A549 (cell line): ENCODE measurements at regions not wholly inside any gene's neighbourhood (a gene's known extent, or its start where the extent isn't known, plus 50 kb on each side); places are given as distances from the start of the nearest gene placed in this dataset.

Source experiments
- ATAC-seq, 2 experiments: fragments of 200-7000 bp in 1 of 2; fragments of >200 bp in 1 of 2; cut with Nextera tagmentation in 1 of 2; cut with Tn5 transposase in 1 of 2; 3 replicates each; pipeline versions ENCODE4 v1.8.0 to v1.9.1; 2018 to 2020; ENCODE audit warnings: mild to moderate bottlenecking in 1 of 2, moderate library complexity in 1 of 2
- CTCF ChIA-PET: fragments of 300-600 bp; sonication (Branson Sonifier 250); formaldehyde crosslinking; extraction: SDS; loops from one replicate; lab custom pipeline; 2021; ENCODE audit warnings: antibody characterized with exemption, inconsistent platforms; lab: Yijun Ruan, JAX
- POLR2A ChIA-PET: fragments of 350-600 bp; formaldehyde crosslinking; extraction: SDS; loops from one replicate; lab custom pipeline; 2021; ENCODE audit warnings: antibody characterized with exemption, inconsistent platforms; lab: Yijun Ruan, JAX
- DNase-seq, 2 experiments: peaks; one replicate each; pipeline versions ENCODE4 v3.0.0 to v3.0.0-alpha.2; 2011 to 2016; ENCODE audit warnings: low read depth in 1 of 2, low spot score in 1 of 2
- FAIRE-seq: peaks from 2 replicates; lab custom pipeline; 2011; peaks lifted over from hg19 to GRCh38; lab: Jason Lieb, UNC
- H3K27ac ChIP-seq, 2 experiments: fragments of >200 bp; sonication (Bioruptor Twin); formaldehyde crosslinking; 3 replicates each; pipeline ENCODE4 v1.5.1; 2016 to 2017
- H3K4me1 ChIP-seq: fragments of >200 bp; sonication (Bioruptor Twin); formaldehyde crosslinking; 3 replicates; pipeline ENCODE4 v1.6.1; 2016
- H3K4me2 ChIP-seq: fragments of >200 bp; sonication (Bioruptor Twin); formaldehyde crosslinking; 3 replicates; pipeline ENCODE4 v1.6.1; 2016
- H3K4me3 ChIP-seq: fragments of >200 bp; sonication (Bioruptor Twin); formaldehyde crosslinking; 3 replicates; pipeline ENCODE4 v1.5.1; 2016
- H3K9me3 ChIP-seq: fragments of >200 bp; sonication (Bioruptor Twin); formaldehyde crosslinking; 3 replicates; pipeline ENCODE4 v1.6.1; 2016
- CBX8 ChIP-seq: fragments of 200-600 bp; sonication (generic); IDR thresholded peaks from 2 replicates; pipeline ENCODE4 v1.6.1; 2016
- CHD4 ChIP-seq: fragments of 200-600 bp; sonication (generic); IDR thresholded peaks from 2 replicates; pipeline ENCODE4 v1.6.1; 2016; ENCODE audit warnings: antibody characterized with exemption, mild to moderate bottlenecking, borderline replicate concordance
- EHF ChIP-seq: fragments of 250-450 bp; sonication (Bioruptor Pico); IDR thresholded peaks from 2 replicates; pipeline ENCODE4 v1.5.0; 2020; ENCODE audit warnings: mild to moderate bottlenecking
- EHMT2 ChIP-seq: fragments of 200-600 bp; sonication (generic); IDR thresholded peaks from 2 replicates; pipeline ENCODE4 v1.6.1; 2016; ENCODE audit warnings: antibody characterized with exemption, low read depth, mild to moderate bottlenecking, moderate library complexity
- GATA3 ChIP-seq: IDR thresholded peaks from 2 replicates; pipeline ENCODE4 v1.6.1; 2012; ENCODE audit warnings: borderline replicate concordance
- HEYL ChIP-seq: fragments of 250-450 bp; sonication (Bioruptor Pico); IDR thresholded peaks from 2 replicates; pipeline ENCODE4 v1.8.0; 2021; ENCODE audit warnings: mild to moderate bottlenecking, moderate library complexity
- HOXB13 ChIP-seq: fragments of 250-450 bp; sonication (Bioruptor Pico); IDR thresholded peaks from 2 replicates; pipeline ENCODE4 v1.5.0; 2020; ENCODE audit warnings: low read depth, mild to moderate bottlenecking, moderate library complexity
- JUN ChIP-seq, 2 experiments: fragments of >200 bp; sonication (Bioruptor Twin); formaldehyde crosslinking; IDR thresholded peaks; 2 replicates in 1 of 2; 3 replicates in 1 of 2; pipeline ENCODE4 v1.6.1; 2016 to 2017
- JUNB ChIP-seq: fragments of >200 bp; sonication (Bioruptor Twin); formaldehyde crosslinking; IDR thresholded peaks from 2 replicates; pipeline ENCODE4 v1.6.1; 2016
- NPAS2 ChIP-seq: fragments of 250-450 bp; sonication (Bioruptor Pico); IDR thresholded peaks from 2 replicates; pipeline ENCODE4 v1.8.0; 2022; ENCODE audit warnings: mild to moderate bottlenecking, moderate library complexity, borderline replicate concordance
- PHF8 ChIP-seq: fragments of 200-600 bp; sonication (generic); IDR thresholded peaks from 2 replicates; pipeline ENCODE4 v1.6.1; 2016; ENCODE audit warnings: low read depth, mild to moderate bottlenecking, antibody characterized with exemption, moderate library complexity, borderline replicate concordance
- RNF2 ChIP-seq: fragments of 200-600 bp; sonication (generic); IDR thresholded peaks from 2 replicates; pipeline ENCODE4 v1.6.1; 2016; ENCODE audit warnings: low read depth, mild to moderate bottlenecking, antibody characterized with exemption, moderate library complexity, borderline replicate concordance
- ZC3H11A ChIP-seq: fragments of 450-650 bp; IDR thresholded peaks from 2 replicates; pipeline ENCODE4 v1.6.1; 2014; ENCODE audit warnings: antibody characterized with exemption, mild to moderate bottlenecking
- ZSCAN20 ChIP-seq: fragments of 250-450 bp; sonication (Bioruptor Pico); IDR thresholded peaks from 2 replicates; pipeline ENCODE4 v1.8.0; 2022; ENCODE audit warnings: mild to moderate bottlenecking, moderate library complexity
- WGBS: methylation state at CpG from one replicate; pipeline ENCODE4 v1.1.6; 2017; ENCODE audit errors: missing lambda C conversion rate; 5-methylcytosine and 5-hydroxymethylcytosine counted together
- TF ChIP-seq, protein P1 (sequence below): fragments of 200-600 bp; sonication (generic); IDR thresholded peaks from 2 replicates; pipeline ENCODE4 v1.6.1; 2016; ENCODE audit warnings: antibody characterized with exemption, mild to moderate bottlenecking, moderate library complexity
- TF ChIP-seq, protein P2 (sequence below): fragments of 150-350 bp; IDR thresholded peaks from 2 replicates; pipeline ENCODE4 v1.6.1; 2014; ENCODE audit warnings: low read depth, mild to moderate bottlenecking, low read length

DNA sequence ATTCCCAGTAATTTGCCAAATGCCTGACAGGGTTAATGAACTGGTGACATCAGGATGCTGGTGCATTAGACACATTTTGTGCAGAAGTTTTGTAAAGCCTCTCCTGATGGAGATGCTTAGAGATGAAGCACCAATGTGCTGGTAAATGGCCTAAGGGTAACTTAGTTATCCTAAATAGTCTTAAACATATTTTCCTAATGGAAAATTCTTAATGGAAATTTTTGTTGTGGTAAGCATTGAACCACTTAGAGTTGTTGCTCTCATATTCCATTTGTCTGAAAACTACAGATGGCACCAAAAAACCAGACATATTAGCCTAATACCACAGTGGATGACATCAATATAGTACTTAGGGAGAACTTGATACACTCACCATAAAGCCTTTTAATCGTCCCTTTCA, 154.5 kb upstream of the ANK2 start:
- Histone ChIP-seq H3K4me1 (no peaks in the 10 kb centered on the region), H3K9me3 (no peaks in the 10 kb centered on the region), H3K27ac (no peak overlapping the region), H3K4me3 (no peak overlapping the region), H3K4me2 (no peak overlapping the region)
- ChIA-PET POLR2A (no interaction called here), CTCF (no interaction called here)
- 11% methylated on average over 1 of the region's 1 CpG for WGBS
- no peak for TF ChIP-seq EHMT2
- no peak for TF ChIP-seq ZSCAN20 (CRISPR knock-in tag)
- TF ChIP-seq HEYL (CRISPR knock-in tag) = no peak
- TF ChIP-seq, protein P1, sequence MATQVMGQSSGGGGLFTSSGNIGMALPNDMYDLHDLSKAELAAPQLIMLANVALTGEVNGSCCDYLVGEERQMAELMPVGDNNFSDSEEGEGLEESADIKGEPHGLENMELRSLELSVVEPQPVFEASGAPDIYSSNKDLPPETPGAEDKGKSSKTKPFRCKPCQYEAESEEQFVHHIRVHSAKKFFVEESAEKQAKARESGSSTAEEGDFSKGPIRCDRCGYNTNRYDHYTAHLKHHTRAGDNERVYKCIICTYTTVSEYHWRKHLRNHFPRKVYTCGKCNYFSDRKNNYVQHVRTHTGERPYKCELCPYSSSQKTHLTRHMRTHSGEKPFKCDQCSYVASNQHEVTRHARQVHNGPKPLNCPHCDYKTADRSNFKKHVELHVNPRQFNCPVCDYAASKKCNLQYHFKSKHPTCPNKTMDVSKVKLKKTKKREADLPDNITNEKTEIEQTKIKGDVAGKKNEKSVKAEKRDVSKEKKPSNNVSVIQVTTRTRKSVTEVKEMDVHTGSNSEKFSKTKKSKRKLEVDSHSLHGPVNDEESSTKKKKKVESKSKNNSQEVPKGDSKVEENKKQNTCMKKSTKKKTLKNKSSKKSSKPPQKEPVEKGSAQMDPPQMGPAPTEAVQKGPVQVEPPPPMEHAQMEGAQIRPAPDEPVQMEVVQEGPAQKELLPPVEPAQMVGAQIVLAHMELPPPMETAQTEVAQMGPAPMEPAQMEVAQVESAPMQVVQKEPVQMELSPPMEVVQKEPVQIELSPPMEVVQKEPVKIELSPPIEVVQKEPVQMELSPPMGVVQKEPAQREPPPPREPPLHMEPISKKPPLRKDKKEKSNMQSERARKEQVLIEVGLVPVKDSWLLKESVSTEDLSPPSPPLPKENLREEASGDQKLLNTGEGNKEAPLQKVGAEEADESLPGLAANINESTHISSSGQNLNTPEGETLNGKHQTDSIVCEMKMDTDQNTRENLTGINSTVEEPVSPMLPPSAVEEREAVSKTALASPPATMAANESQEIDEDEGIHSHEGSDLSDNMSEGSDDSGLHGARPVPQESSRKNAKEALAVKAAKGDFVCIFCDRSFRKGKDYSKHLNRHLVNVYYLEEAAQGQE = no peak
- no peak for TF ChIP-seq JUNB
- no peak for TF ChIP-seq HOXB13
- ATAC-seq (no peak), DNase-seq (no peak), FAIRE-seq (no peak)

DNA sequence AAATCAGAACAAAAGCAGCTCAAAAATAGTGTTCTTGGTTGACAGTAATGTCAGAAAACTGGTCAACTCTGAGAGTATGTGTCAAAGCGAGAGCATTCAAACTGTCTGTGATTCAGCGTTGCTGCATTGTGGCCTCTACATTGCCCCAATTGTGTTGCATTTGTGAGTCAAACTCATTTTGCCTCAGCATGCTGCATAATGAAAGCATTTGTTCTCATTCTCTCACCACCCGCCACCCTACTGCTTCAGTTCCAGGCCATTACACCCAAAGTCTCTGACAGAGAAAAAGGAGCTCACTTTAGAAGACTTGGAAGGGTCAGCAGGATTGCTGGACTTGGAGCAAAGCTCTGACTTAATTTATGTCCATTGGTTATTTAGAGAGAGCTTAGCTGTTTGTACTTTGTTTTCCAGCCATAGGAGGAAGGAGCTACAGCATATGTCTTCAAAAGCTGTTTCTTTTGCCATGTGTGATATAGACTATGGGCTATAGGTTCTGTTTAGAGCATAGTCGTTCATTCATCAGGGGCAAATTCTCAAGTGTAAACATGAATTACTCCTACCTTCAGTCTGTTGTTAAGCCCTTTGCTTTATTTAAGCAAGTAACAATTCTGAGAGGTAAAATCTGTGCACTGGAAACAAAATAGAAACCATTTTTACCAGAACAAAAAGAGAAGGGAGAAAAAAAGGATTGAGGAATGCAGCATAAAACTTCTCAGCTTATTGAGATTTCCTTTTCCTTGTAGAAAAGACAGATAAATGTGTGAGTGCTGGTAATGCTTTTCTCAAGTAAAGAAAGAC, 153.4 kb upstream of the ANK2 start:
- Histone ChIP-seq H3K9me3 (no peaks in the 10 kb centered on the region), H3K4me1 (no peaks in the 10 kb centered on the region), H3K4me2 (no peak overlapping the region), H3K27ac (no peak overlapping the region), H3K4me3 (no peak overlapping the region)
- POLR2A ChIA-PET = no interaction called here
- WGBS = 69% methylated on average over 4 of the region's 4 CpGs
- TF ChIP-seq RNF2 = no peak
- FAIRE-seq (no peak), DNase-seq (no peak), ATAC-seq (no peak)
- CTCF ChIA-PET = no interaction called here

DNA sequence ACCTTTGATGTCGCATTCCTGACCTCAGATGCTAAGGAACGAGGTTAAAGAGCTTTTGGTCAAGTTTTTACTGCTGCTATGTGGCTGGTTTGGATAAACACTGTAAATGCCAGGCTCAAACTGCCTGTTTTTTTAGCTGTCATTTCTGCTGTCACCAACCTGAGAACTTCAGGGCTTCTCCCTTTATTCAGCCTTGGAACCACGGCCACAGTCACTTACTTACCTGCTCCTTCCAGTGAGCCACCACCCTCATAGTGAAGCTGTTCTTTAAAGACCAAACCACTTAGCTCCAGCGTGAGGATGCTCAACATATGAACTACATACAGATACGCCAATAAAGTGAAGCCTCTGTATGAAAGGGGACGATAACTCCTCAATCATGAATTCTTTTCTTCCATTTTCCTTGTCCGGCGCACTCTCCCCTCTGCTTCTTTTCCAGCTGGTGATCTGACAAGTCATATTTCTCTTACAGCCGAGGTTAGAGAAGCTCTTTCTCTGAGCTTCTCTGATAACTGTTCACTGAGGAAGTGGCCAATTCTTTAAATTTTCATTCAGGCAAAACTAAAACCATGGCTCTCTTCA, 152.8 kb upstream of the ANK2 start:
- Histone ChIP-seq H3K4me2 (no peak overlapping the region), H3K27ac (no peak overlapping the region), H3K4me1 (no peaks in the 10 kb centered on the region), H3K4me3 (no peak overlapping the region), H3K9me3 (no peaks in the 10 kb centered on the region)
- POLR2A ChIA-PET = no interaction called here
- DNase-seq = no peak
- no peak for ATAC-seq
- FAIRE-seq = no peak
- CTCF ChIA-PET = no interaction called here
- WGBS = 57% methylated on average over 9 of the region's 9 CpGs
- TF ChIP-seq CHD4 (no peak), EHF (CRISPR knock-in tag) (no peak), JUN (IDR thresholded peaks at IDR 0.05) (no peak), PHF8 (no peak), ZC3H11A (no peak), NPAS2 (no peak), EHMT2 (no peak), CBX8 (no peak), GATA3 (no peak)
- TF ChIP-seq, protein P2, sequence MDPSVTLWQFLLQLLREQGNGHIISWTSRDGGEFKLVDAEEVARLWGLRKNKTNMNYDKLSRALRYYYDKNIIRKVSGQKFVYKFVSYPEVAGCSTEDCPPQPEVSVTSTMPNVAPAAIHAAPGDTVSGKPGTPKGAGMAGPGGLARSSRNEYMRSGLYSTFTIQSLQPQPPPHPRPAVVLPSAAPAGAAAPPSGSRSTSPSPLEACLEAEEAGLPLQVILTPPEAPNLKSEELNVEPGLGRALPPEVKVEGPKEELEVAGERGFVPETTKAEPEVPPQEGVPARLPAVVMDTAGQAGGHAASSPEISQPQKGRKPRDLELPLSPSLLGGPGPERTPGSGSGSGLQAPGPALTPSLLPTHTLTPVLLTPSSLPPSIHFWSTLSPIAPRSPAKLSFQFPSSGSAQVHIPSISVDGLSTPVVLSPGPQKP = no peak
